OCI-LY3 (cell line): ENCODE measurements at regions not wholly inside any gene's neighbourhood (a gene's known extent, or its start where the extent isn't known, plus 50 kb on each side); places are given as distances from the start of the nearest gene placed in this dataset.

Experiments used
- H2AFZ ChIP-seq: fragments of 200-600, 300-600 bp; shearing (Covaris generic); 2 replicates; pipeline ENCODE4 v1.6.0; 2014; ENCODE audit warnings: antibody characterized with exemption, low read depth, low read length
- H3K27ac ChIP-seq: fragments of 200-600, 300-600 bp; sonication (generic); 2 replicates; pipeline ENCODE4 v1.5.1; 2014; ENCODE audit warnings: mild to moderate bottlenecking, low read length, moderate library complexity, mixed read lengths
- H3K27me3 ChIP-seq: fragments of 200-600, 300-600 bp; sonication (generic); 2 replicates; pipeline ENCODE4 v1.6.1; 2014; ENCODE audit warnings: low read depth, low read length, mixed read lengths
- H3K36me3 ChIP-seq: fragments of 200-600, 300-600 bp; sonication (generic); replicated peaks from 2 replicates; pipeline ENCODE3; 2014; ENCODE audit warnings: low read depth, low read length, mixed read lengths
- H3K4me1 ChIP-seq: fragments of 300-600, 200-600 bp; sonication (generic); 2 replicates; pipeline ENCODE4 v1.6.1; 2014; ENCODE audit warnings: low read length, mixed read lengths
- H3K4me2 ChIP-seq: fragments of 200-600, 300-600 bp; sonication (generic); 2 replicates; pipeline ENCODE4 v1.6.1; 2014; ENCODE audit warnings: low read length, mixed read lengths
- H3K4me3 ChIP-seq: fragments of 300-600, 200-600 bp; sonication (generic); 2 replicates; pipeline ENCODE4 v1.5.1; 2014; ENCODE audit warnings: antibody characterized with exemption, mild to moderate bottlenecking, low read length, moderate library complexity
- H3K79me2 ChIP-seq: fragments of 300-600, 200-600 bp; shearing (Covaris generic); 2 replicates; pipeline ENCODE4 v1.6.1; 2014; ENCODE audit warnings: mild to moderate bottlenecking, low read length, mixed read lengths
- H3K9ac ChIP-seq: fragments of 300-600, 200-600 bp; shearing (Covaris generic); 2 replicates; pipeline ENCODE4 v1.6.0; 2014; ENCODE audit warnings: mild to moderate bottlenecking, low read length, moderate library complexity
- H3K9me3 ChIP-seq: fragments of 200-600, 300-600 bp; shearing (Covaris generic); 2 replicates; pipeline ENCODE4 v1.6.1; 2014; ENCODE audit warnings: low read length, mixed read lengths; ENCODE audit not compliant: insufficient read depth
- H4K20me1 ChIP-seq: fragments of 200-600, 300-600 bp; sonication (generic); 2 replicates; pipeline ENCODE4 v1.6.1; 2016; ENCODE audit warnings: low read length, mixed read lengths; ENCODE audit not compliant: insufficient read depth
- EZH2phosphoT487 ChIP-seq: fragments of 200-600 bp; shearing (Covaris generic); IDR thresholded peaks from 2 replicates; pipeline ENCODE4 v1.6.1; 2018; ENCODE audit warnings: antibody characterized with exemption, mixed run types, low read depth
- TF ChIP-seq, protein P1 (sequence below): fragments of 200-600, 300-600 bp; sonication (generic); IDR thresholded peaks from 2 replicates; pipeline ENCODE4 v1.5.1; 2014; ENCODE audit warnings: antibody characterized with exemption, low read length, low read depth

DNA sequence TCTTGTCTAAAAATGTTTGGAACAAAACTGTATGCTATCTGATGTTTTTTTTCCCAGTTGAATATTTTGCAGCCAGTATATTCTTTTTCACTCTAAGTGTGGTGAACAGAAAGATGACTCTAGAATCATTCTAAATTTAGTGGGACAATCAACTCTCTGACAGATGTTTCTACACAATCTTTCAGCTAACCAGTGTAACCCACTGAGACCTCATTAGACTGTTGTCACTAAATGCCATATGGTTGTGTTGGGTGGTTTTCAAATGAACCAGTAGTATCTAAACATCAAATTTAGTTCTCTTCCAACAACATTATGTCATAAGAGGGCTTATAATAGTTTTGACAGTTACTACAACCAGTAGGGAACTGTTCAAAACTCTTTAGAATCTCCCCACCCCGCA is 129.6 kb upstream of the PRLR start:
- Histone ChIP-seq H3K4me1 (peaks cover 36% of the 10 kb centered on the region), H3K9me3 (no peaks in the 10 kb centered on the region), H3K36me3 (no peaks in the 10 kb centered on the region), H2AFZ (no peak overlapping the region), H3K9ac (no peak overlapping the region), H3K27me3 (no peaks in the 10 kb centered on the region), H3K4me2 (no peak overlapping the region), H3K27ac (no peak overlapping the region), H3K4me3 (no peak overlapping the region), H4K20me1 (no peaks in the 10 kb centered on the region), H3K79me2 (no peaks in the 10 kb centered on the region)
- TF ChIP-seq, protein P1, sequence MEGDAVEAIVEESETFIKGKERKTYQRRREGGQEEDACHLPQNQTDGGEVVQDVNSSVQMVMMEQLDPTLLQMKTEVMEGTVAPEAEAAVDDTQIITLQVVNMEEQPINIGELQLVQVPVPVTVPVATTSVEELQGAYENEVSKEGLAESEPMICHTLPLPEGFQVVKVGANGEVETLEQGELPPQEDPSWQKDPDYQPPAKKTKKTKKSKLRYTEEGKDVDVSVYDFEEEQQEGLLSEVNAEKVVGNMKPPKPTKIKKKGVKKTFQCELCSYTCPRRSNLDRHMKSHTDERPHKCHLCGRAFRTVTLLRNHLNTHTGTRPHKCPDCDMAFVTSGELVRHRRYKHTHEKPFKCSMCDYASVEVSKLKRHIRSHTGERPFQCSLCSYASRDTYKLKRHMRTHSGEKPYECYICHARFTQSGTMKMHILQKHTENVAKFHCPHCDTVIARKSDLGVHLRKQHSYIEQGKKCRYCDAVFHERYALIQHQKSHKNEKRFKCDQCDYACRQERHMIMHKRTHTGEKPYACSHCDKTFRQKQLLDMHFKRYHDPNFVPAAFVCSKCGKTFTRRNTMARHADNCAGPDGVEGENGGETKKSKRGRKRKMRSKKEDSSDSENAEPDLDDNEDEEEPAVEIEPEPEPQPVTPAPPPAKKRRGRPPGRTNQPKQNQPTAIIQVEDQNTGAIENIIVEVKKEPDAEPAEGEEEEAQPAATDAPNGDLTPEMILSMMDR: no peak
- TF ChIP-seq EZH2phosphoT487: no peak

DNA sequence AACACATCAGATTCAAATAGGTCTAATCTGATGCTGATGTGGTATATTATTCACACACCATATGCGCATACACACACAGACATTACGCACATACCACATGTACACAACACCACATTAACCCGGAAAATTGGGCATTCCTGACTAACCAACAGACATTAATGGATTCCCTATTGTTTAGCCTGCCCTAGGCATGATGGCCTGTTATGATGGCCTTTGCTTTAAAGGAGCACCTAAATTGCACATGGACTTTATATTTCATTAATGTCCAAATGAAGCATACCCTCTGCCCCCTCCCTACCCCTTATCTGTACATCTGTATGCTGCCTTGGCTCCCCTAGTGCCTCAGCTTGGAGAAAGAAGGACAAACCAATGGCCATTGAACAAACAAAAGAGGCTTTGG is 127.7 kb upstream of the PRLR start:
- H3K4me1 ChIP-seq: peaks cover 21% of the 10 kb centered on the region
- no peaks in the 10 kb centered on the region for H4K20me1 ChIP-seq
- H3K79me2 ChIP-seq: no peaks in the 10 kb centered on the region
- no peak overlapping the region for H3K27ac ChIP-seq
- H3K4me3 ChIP-seq: no peak overlapping the region
- no peak overlapping the region for H3K9ac ChIP-seq
- H3K4me2 ChIP-seq: no peak overlapping the region
- no peaks in the 10 kb centered on the region for H3K36me3 ChIP-seq
- H3K27me3 ChIP-seq: no peaks in the 10 kb centered on the region
- H3K9me3 ChIP-seq: no peaks in the 10 kb centered on the region
- no peak overlapping the region for H2AFZ ChIP-seq
- TF ChIP-seq, protein P1: no peak
- TF ChIP-seq EZH2phosphoT487: no peak

DNA sequence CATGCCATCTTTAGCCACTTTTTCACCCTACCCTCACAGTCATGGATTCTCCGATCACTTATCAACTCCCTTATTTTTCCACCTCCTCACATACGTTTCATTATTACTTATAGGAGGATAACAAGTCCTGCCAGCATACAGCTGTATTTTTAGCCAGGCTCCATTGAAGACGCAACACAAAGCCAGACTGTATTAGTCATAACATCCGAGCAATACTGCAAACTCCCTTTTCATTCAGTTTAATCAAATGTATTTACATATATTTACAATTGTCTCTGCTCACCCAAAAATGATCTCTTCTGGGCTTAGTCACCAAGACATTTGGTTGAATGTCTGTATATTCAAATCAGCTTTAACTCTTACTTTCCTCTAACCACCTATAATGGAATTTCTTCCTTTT is 126.4 kb upstream of the PRLR start:
- H3K79me2 ChIP-seq: no peaks in the 10 kb centered on the region
- H3K27me3 ChIP-seq: no peaks in the 10 kb centered on the region
- H3K9ac ChIP-seq: no peak overlapping the region
- H3K36me3 ChIP-seq: no peaks in the 10 kb centered on the region
- TF ChIP-seq, protein P1: no peak
- TF ChIP-seq EZH2phosphoT487: no peak
- no peaks in the 10 kb centered on the region for H4K20me1 ChIP-seq
- H3K27ac ChIP-seq: no peak overlapping the region
- H3K4me1 ChIP-seq: peaks cover 20% of the 10 kb centered on the region
- H3K4me3 ChIP-seq: no peak overlapping the region
- no peak overlapping the region for H3K4me2 ChIP-seq
- no peaks in the 10 kb centered on the region for H3K9me3 ChIP-seq
- no peak overlapping the region for H2AFZ ChIP-seq

DNA sequence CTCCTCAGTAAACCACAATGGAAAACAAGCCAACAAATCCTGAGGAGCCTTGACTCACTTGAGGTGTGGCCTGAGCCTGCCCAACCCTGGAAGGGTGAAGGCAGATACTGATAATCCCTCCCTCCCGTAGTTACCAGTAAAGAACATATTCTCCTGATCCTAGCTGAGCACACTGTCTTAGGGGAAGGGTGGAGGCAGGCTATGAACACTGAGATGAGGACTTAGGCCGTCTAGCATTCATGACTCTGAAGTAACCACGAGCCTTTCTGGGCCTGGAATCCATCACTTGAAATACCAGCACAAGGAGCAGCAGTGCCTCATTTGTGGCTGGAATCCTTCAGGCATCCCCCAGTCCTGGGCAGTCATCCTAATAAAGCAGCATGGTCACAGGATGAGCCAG is 124.5 kb upstream of the PRLR start:
- TF ChIP-seq EZH2phosphoT487: no peak
- TF ChIP-seq, protein P1: no peak

More for the DNA sequence above, 124.5 kb upstream of the PRLR start:
- Histone ChIP-seq H2AFZ (no peak overlapping the region), H3K4me1 (peaks cover under 1% of the 10 kb centered on the region), H3K27me3 (no peaks in the 10 kb centered on the region), H3K4me2 (no peak overlapping the region), H3K9me3 (no peaks in the 10 kb centered on the region), H3K36me3 (no peaks in the 10 kb centered on the region), H3K9ac (no peak overlapping the region), H3K4me3 (no peak overlapping the region), H4K20me1 (no peaks in the 10 kb centered on the region), H3K79me2 (no peaks in the 10 kb centered on the region), H3K27ac (no peak overlapping the region)
